ENCODE measurements at regions not wholly inside any gene's neighbourhood (a gene's known extent, or its start where the extent isn't known, plus 50 kb on each side); places are given as distances from the start of the nearest gene placed in this dataset.

DNA sequence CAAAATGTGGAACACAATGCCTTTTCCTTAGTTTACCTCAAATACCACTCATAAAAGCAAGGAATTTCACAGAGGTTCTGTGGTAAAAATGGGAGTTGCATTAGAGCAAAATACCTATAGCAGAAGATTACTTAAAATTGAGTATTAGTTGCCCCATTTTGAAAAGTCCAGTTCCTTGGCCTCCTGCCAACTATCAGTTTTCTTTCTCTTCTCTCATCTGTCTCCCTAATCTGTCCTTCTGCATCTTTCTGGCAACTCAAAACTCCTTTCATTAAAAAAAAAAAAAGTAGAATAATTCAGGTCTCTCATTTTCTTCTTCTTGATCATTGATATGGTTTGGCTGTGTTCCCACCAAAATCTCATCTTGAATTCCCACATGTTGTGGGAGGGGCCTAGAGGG lies 127.3 kb downstream of the ATP23 start:
- Histone ChIP-seq H3K27me3 (ENCODE audit: low read depth, low read length) (no peaks in the 10 kb centered on the region), H3K9me3 (ENCODE audit: insufficient read depth, low read length) (no peaks in the 10 kb centered on the region), H4K20me1 (ENCODE audit: insufficient read depth, low read length) (no peaks in the 10 kb centered on the region), H3K4me1 (ENCODE audit: low read length) (no peaks in the 10 kb centered on the region), H3K27ac (ENCODE audit: low read length) (no peak overlapping the region), H3K36me3 (replicated peaks; ENCODE audit: low read depth, low read length) (no peaks in the 10 kb centered on the region), H2AFZ (ENCODE audit: low read depth, low read length) (no peak overlapping the region), H3K79me2 (ENCODE audit: low read length) (no peaks in the 10 kb centered on the region), H3K9ac (ENCODE audit: low read length) (no peak overlapping the region), H3K4me2 (ENCODE audit: low read length) (no peak overlapping the region), H3K4me3 (ENCODE audit: low read length) (no peak overlapping the region)
- TF ChIP-seq, protein P1, sequence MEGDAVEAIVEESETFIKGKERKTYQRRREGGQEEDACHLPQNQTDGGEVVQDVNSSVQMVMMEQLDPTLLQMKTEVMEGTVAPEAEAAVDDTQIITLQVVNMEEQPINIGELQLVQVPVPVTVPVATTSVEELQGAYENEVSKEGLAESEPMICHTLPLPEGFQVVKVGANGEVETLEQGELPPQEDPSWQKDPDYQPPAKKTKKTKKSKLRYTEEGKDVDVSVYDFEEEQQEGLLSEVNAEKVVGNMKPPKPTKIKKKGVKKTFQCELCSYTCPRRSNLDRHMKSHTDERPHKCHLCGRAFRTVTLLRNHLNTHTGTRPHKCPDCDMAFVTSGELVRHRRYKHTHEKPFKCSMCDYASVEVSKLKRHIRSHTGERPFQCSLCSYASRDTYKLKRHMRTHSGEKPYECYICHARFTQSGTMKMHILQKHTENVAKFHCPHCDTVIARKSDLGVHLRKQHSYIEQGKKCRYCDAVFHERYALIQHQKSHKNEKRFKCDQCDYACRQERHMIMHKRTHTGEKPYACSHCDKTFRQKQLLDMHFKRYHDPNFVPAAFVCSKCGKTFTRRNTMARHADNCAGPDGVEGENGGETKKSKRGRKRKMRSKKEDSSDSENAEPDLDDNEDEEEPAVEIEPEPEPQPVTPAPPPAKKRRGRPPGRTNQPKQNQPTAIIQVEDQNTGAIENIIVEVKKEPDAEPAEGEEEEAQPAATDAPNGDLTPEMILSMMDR (IDR thresholded peaks at IDR 0.05; ENCODE audit: low read depth, low read length), result no peak
- TF ChIP-seq EZH2phosphoT487 (IDR thresholded peaks at IDR 0.05; ENCODE audit: low read depth), result no peak

DNA sequence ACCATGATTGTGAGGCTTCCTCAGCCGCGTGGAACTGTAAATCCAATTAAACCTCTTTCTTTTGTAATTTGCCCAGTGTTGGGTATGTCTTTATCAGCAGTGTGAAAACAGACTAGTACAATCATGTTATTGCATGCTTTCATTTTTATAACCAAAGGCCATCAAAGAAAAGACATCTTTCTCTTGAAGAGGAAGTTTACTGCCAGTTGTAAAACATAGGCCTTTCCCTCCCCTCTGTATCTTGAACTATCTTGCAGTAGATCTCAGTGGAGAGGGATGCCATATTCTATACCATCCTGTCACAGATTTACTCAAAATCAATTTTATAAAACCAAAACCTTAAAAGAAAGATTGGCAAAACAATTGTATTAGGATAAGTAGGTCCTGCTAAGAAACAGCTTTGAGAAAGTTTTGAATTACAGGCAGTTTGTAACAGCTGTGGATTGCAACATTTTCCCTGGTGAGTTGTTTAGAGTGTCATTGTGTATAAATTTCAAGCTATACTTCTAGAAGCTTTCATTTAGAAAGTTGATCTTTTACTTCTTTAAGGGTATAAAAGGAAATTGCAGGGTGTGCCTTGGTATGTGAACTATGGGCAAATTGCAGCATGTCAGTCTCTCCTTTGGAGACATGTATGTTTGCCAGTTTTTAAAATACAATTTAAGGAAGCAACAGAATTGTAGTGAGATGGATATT lies 128.0 kb downstream of the ATP23 start:
- Histone ChIP-seq H3K27ac (ENCODE audit: low read length) (no peak overlapping the region), H3K9ac (ENCODE audit: low read length) (no peak overlapping the region), H2AFZ (ENCODE audit: low read depth, low read length) (no peak overlapping the region), H3K36me3 (replicated peaks; ENCODE audit: low read depth, low read length) (no peaks in the 10 kb centered on the region), H3K4me3 (ENCODE audit: low read length) (no peak overlapping the region), H4K20me1 (ENCODE audit: insufficient read depth, low read length) (no peaks in the 10 kb centered on the region), H3K9me3 (ENCODE audit: insufficient read depth, low read length) (no peaks in the 10 kb centered on the region), H3K79me2 (ENCODE audit: low read length) (no peaks in the 10 kb centered on the region), H3K27me3 (ENCODE audit: low read depth, low read length) (no peaks in the 10 kb centered on the region), H3K4me2 (ENCODE audit: low read length) (no peak overlapping the region), H3K4me1 (ENCODE audit: low read length) (no peaks in the 10 kb centered on the region)
- TF ChIP-seq, protein P1 (IDR thresholded peaks at IDR 0.05; ENCODE audit: low read depth, low read length), result no peak
- TF ChIP-seq EZH2phosphoT487 (IDR thresholded peaks at IDR 0.05; ENCODE audit: low read depth), result no peak

DNA sequence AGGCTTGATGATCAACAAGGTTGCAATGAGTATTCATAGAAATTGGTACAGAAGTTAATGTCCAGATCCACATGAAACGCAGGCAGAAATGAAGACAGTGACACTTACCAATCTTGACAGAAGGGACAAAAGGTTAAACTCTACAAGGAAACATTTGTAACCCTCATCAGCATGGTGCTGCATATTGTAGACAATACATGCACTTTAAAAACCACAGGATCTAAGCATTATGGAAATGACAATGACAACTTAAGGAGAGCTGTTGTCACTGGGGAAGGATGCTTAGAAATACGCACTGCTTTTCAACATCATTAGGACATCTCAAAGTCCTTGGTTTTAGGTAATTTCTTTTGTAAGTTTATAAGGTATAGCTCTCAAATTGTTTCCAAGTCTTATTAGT lies 130.6 kb downstream of the ATP23 start:
- TF ChIP-seq, protein P1 (IDR thresholded peaks at IDR 0.05; ENCODE audit: low read depth, low read length), result no peak
- no peak for TF ChIP-seq EZH2phosphoT487 (IDR thresholded peaks at IDR 0.05; ENCODE audit: low read depth)
- H2AFZ ChIP-seq (ENCODE audit: low read depth, low read length), result no peak overlapping the region
- no peaks in the 10 kb centered on the region for H3K79me2 ChIP-seq (ENCODE audit: low read length)
- H3K36me3 ChIP-seq (replicated peaks; ENCODE audit: low read depth, low read length), result no peaks in the 10 kb centered on the region
- H3K27me3 ChIP-seq (ENCODE audit: low read depth, low read length), result no peaks in the 10 kb centered on the region
- H3K4me2 ChIP-seq (ENCODE audit: low read length), result no peak overlapping the region
- H3K27ac ChIP-seq (ENCODE audit: low read length), result no peak overlapping the region
- H3K9ac ChIP-seq (ENCODE audit: low read length), result no peak overlapping the region
- no peaks in the 10 kb centered on the region for H3K4me1 ChIP-seq (ENCODE audit: low read length)
- no peaks in the 10 kb centered on the region for H3K9me3 ChIP-seq (ENCODE audit: insufficient read depth, low read length)
- H4K20me1 ChIP-seq (ENCODE audit: insufficient read depth, low read length), result no peaks in the 10 kb centered on the region
- H3K4me3 ChIP-seq (ENCODE audit: low read length), result no peak overlapping the region

DNA sequence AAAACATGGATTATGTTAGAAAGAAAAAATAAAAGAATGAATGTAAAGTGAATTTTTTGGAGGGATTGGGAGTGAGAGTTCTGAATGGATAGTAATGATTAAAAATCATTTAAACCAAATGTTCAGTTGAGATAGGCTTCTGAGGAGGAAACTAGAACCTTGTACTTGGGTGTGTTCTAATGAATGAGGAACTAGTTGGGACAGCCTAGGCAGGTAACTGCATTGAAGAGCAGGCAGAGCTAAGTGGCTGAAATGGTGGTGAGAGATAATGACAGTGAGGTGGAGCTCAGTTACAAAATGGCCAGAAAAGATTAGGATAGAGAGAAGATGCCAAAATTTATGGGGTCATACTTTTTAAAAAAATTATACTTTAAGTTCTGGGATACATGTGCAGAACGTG lies 132.9 kb downstream of the ATP23 start:
- no peaks in the 10 kb centered on the region for H3K27me3 ChIP-seq (ENCODE audit: low read depth, low read length)
- H3K4me1 ChIP-seq (ENCODE audit: low read length), result no peaks in the 10 kb centered on the region
- no peak overlapping the region for H2AFZ ChIP-seq (ENCODE audit: low read depth, low read length)
- no peak overlapping the region for H3K4me3 ChIP-seq (ENCODE audit: low read length)
- H3K9me3 ChIP-seq (ENCODE audit: insufficient read depth, low read length), result no peaks in the 10 kb centered on the region
- no peak for TF ChIP-seq EZH2phosphoT487 (IDR thresholded peaks at IDR 0.05; ENCODE audit: low read depth)
- TF ChIP-seq, protein P1 (IDR thresholded peaks at IDR 0.05; ENCODE audit: low read depth, low read length), result no peak
- H3K4me2 ChIP-seq (ENCODE audit: low read length), result no peak overlapping the region
- H3K9ac ChIP-seq (ENCODE audit: low read length), result no peak overlapping the region
- H3K79me2 ChIP-seq (ENCODE audit: low read length), result no peaks in the 10 kb centered on the region
- no peaks in the 10 kb centered on the region for H3K36me3 ChIP-seq (replicated peaks; ENCODE audit: low read depth, low read length)
- H4K20me1 ChIP-seq (ENCODE audit: insufficient read depth, low read length), result no peaks in the 10 kb centered on the region
- H3K27ac ChIP-seq (ENCODE audit: low read length), result no peak overlapping the region
